GM18505 (cell line): ENCODE measurements at regions not wholly inside any gene's neighbourhood (a gene's known extent, or its start where the extent isn't known, plus 50 kb on each side); places are given as distances from the start of the nearest gene placed in this dataset.

Experiments used
- ATAC-seq: cut with Tn5 transposase; IDR thresholded peaks from one replicate; pipeline ENCODE4 v1.9.1; 2021; ENCODE audit not compliant: unreplicated experiment
- POLR2A ChIP-seq: IDR thresholded peaks from 4 replicates; pipeline ENCODE4 v1.6.1; 2011; ENCODE audit warnings: borderline replicate concordance; ENCODE audit not compliant: insufficient read depth, insufficient read length; ENCODE audit errors: extremely low read depth

DNA sequence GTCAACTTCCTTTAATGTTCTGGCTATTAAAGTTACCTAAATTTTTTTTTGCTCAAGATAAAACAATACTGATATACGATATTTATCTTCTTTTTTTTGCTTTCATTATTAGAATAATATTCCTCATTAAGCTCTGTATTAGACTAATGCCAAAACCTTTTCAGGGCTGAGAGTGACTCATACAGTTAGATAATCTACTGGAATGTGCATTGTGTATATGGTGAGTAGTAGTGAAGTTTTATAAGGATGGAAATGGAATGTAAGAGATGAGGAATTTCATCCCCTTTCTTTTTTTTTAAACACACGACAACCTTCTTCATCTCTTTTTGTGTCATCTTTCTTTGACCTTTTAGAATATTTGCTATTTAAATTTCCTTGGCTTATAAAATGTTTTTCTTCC, 268.6 kb downstream of the ISL1 start:
- no peak for TF ChIP-seq POLR2A
- ATAC-seq: no peak

DNA sequence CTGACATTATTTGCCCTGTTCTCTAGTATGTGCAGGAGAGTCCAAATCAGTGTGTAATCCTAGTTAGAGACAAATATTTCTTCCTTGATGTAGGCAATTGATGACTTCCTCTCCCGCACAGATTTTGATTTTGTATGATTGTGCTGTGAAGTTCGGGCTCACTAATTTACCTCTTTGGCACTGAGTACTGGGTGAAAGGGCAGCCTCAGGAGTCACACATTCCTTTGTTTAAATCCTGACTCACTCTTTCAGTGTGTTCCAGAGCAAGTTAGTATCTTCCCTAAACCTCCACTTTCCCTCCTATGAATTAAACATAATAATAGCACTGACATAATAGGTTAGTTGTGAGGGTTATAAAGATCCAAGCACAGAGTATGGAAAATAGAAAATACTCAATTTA, 269.7 kb downstream of the ISL1 start:
- no peak for ATAC-seq
- no peak for TF ChIP-seq POLR2A

DNA sequence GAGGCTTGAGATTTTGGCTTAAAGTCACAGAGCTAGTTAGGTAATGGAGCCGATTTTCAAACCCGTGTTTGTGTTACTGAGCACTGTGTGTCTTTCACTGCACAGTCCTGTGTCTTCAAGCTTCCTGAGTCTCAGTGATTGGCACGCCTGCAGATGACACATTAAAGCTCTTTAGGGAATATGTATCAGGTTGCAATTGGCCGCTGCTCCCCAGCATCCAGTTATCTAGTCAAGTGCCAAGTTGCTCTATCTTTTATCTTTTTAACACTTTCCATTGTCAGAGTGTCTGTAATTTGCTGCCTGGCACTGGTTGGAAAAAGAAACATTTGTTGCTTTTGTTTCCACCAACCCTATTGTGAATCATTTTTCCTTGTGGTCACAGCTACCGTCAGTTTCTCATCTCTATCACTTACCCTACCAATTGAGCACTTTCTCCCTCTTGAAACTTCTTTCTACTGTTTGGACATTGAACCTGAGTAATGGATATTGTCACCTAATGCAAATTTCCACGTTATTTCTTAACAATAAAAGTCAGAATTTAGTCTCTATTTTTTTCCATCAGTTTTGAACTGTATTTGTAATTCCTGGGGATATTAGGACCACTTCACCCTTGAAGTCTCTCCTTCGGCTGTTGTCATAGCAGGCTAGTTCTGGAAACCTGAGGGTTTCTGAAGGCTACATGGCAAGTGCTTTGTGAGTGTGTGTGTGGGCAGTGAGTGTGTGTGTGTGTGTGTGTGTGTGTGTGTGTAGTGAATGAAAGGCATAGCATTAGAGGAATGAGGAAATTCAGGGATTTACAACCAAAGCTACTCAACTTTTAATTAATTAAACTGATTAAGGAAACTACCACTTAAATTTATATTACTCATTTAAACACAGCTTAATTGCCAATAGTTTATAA, 274.3 kb downstream of the ISL1 start:
- no peak for ATAC-seq
- TF ChIP-seq POLR2A: no peak

DNA sequence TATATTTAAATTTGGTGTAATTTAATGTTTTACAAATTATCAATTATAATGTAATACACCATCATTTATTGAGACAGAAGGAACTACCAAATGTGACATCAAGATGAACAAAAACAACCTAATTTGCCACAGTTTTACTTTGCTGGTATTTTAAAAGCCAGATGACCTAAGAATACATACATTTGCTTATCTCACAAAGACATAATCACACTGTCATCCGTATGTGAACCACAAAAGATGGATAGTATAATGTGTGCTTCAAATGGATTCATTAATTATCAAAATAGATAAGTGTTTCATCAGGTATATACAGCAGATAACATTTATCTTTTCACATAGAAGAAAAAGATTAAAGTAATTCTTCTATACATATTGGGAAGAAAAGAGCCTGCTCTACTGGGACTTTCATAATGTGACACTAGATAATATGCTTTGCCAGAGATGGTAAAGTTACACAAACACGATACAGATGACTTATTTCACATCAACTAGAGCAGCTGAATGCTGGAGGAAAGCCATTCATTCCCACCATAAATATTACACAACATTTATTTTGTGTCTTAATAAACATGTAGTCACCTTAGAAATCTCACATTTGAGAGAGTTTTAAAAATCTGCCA, 278.5 kb downstream of the ISL1 start:
- no peak for ATAC-seq

DNA sequence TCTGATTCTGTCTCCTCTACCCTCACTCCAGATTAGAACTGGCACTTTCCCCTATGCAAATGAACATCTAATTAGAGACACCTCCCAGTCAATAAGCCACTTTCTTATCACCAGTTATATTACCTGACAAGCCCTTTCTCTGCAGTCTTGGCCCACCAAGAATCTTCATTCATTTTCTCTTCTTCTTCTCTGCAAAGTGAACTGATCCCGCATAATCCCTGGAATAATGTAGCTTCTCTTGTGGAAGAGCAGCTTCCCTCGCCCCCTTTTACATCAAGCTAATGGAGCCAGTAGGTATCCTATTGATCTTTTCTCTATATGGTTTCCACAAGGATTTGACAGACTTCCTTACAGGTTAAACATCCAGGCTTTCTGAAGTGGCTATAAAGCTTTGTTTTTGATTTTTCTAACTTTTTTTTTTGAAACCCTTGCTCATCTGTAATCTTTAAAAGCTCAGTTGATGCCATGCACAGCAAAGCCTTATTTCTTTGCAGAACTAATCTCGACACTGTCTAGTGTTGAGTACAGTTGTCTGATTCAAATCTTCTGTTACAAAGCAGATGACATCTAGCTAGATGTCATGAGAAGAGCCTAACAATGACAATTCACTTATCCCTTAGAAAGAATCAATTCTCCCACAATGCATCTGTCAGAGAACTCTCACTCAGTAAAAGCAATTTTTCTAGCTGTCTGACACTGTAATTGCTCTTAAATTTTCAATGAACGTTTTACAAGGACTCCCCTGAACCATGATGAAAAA, 281.4 kb downstream of the ISL1 start:
- TF ChIP-seq POLR2A: no peak
- no peak for ATAC-seq

More for the DNA sequence above, 278.5 kb downstream of the ISL1 start:
- TF ChIP-seq POLR2A: no peak

DNA sequence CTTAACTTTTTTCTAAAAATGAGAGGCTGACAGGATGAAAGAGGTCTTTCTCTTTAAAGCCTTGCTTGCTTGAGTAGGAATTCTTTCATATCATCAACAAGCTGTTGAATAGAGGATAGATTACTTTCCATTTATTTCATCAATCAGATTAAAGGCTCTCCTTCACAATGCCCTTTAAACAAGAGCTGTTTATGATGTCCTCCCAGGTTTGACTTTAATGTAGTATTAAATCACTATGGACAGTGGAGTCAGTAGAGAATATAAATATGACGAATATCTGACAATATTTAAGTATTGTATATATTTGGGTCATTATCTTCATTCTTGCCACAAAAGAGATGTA, 282.0 kb downstream of the ISL1 start:
- TF ChIP-seq POLR2A: no peak
- ATAC-seq: no peak

DNA sequence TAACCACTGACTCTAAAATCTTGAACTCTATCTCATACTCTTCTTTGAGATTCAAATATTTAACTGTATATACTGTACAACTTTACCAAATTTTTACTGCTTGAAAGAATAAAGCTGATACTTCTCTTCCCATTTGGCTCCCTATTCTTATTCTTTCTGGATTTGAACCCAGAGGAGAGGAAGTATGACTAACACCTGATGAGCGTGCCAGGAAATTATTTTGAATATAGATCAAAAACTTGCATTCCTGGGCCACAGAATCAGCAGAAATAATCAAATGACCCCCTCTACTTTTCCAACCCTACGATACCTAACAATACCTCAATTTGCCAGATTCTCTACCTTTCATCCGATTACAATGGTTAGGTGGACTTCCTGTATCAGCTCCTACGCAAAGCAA, 285.8 kb downstream of the ISL1 start:
- no peak for TF ChIP-seq POLR2A
- no peak for ATAC-seq

DNA sequence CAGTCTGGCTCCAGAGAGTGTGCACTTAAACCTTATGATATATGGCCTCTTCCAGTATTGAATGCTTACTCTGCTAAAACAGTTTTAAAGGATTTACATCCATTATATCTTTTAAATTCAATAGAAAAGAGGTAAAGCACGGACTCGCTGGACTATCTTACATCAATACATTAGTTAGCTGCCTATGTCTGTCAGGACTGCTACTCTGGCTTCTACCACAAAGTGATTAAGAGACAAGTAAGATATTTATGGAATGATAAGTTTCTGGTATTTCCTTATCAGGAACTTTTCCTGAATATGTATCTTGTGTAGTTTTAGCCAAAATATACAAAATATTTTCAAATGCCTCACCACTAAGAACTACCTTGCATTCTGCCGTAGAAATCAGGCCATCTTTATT, 295.1 kb downstream of the ISL1 start:
- no peak for ATAC-seq
- no peak for TF ChIP-seq POLR2A

DNA sequence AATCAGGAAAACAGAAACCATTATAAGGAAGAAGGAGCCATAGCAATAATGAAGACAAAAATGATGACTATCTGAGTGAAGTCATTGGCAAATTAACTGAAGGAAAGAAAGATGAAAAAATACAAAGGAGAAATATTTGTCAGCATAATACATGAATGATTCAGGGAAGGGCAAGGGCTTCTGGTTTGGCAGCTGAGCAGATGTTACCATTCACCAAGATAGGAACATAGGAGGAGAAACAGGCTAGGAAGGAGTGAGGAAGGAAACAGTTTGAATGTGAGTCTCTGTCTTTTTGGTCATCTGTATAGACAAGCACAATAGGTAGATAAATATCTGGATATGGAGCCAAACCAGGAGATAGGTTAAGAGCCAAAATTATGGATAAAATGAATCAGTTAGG, 296.0 kb downstream of the ISL1 start:
- no peak for TF ChIP-seq POLR2A
- no peak for ATAC-seq

DNA sequence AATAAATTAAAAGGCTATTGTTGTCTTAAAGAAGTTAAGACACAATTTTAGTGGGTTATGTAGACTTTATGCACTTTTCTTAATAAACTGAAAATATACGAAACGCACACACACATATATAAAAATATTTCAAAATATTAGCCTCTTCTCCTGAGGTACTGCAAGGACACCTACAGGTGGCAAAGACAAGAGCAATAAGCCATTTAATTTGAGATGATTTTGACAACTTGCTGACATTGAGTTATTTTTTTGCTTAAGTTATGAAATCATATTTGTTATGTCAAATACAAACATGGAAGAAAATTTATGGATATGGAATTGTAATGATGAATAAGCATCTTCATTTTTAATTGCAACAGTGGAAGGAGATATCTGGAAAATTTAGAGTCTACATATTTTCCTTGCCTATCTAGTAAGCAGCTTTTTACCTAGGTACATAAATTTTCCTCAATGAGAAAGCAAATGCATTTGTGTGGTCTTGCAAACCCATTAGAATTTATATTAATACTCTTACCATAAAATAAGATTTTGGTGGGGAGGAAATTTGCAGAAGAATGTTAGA, 301.6 kb downstream of the ISL1 start:
- TF ChIP-seq POLR2A: no peak
- no peak for ATAC-seq

DNA sequence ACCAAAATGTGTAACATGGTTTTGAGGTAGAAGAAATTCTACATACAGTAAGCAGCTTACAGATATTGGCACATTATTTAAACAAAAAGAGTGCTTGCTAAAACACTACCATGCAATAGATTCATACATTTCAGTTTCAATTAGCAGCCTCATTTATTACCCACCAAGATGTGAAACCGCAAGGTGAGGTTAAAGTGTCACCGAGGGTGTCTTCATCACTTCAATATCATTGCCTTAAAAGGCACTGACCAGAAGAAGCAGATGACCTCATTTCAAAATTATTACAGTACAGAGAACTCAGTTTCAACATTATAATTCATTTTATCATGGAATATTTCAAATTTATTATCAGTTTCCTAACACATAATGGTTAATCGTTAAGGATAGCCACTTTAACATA, 302.2 kb downstream of the ISL1 start:
- TF ChIP-seq POLR2A: no peak
- ATAC-seq: no peak

DNA sequence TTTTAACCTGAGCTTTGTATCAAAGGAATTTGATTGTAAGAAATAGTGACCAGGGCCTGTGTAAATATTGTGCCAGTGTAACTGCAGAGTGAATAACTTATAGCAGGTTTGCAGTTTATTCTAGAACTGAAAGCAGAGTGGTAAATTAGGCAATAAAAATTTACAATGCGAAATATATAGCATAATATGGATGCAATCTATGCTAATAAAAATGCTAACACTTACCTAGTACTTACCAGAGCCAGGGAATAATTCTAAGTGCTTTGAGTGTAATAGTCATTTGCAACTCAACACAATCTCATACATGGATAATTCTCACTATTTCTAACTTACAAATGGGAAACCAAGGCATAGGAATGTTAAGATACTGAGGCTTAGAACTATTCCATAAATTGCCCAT, 303.4 kb downstream of the ISL1 start:
- TF ChIP-seq POLR2A: no peak
- ATAC-seq: no peak

DNA sequence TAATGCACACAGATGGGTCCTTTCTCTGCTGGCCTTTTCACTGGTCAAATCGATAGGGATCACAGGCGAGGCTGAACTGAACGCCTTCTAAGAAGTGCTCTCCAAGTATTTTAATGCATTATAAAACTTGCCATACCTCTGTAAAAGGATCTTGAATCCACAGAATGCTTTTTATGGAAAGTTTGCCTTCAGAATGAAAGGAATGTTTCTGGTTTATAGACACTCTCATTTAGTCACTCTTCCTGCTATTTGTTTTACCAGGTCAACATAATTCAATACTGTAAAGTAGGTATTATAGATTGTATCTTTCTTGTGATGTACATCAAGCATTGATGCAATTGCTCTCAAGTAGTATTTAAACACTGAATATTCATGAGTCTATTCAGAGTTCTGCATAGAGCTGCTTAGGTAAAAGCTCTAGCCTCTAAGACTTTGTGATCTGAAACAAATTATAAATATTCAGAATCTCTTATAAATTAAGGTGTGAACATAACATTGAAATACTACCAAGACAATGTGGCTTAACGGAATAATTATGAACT, 308.4 kb downstream of the ISL1 start:
- no peak for TF ChIP-seq POLR2A
- no peak for ATAC-seq
